ENCODE measurements at regions not wholly inside any gene's neighbourhood (a gene's known extent, or its start where the extent isn't known, plus 50 kb on each side); places are given as distances from the start of the nearest gene placed in this dataset.
A peak's percentile ranks its signal among the peaks of the same experiment; 100 is the strongest.

- no peak for FAIRE-seq
- peak; percentile 30 for TF ChIP-seq CTCF (IDR thresholded peaks at IDR 0.05; ENCODE audit: insufficient read depth, missing control alignments)
- no peak for DNase-seq (ENCODE audit: insufficient read length, low spot score)
These were observed 182.7 kb upstream of the GLI2 start for GRCh38 chr2:120552800-120553481.

GRCh38 chr2:120554625-120555032, 181.0 kb upstream of the GLI2 start:
- DNase-seq (ENCODE audit: insufficient read length, low spot score) (no peak), FAIRE-seq (no peak)
- TF ChIP-seq CTCF (IDR thresholded peaks at IDR 0.05; ENCODE audit: insufficient read depth, missing control alignments) = no peak

- TF ChIP-seq CTCF (IDR thresholded peaks at IDR 0.05; ENCODE audit: insufficient read depth, missing control alignments) = no peak
- FAIRE-seq = no peak
- DNase-seq (ENCODE audit: insufficient read length, low spot score) = no peak
These were observed 180.6 kb upstream of the GLI2 start for GRCh38 chr2:120555092-120555491.

GRCh38 chr2:120556911-120557310, 178.8 kb upstream of the GLI2 start:
- DNase-seq (ENCODE audit: insufficient read length, low spot score) (no peak), FAIRE-seq (no peak)
- TF ChIP-seq CTCF (IDR thresholded peaks at IDR 0.05; ENCODE audit: insufficient read depth, missing control alignments) = no peak

GRCh38 chr2:120558847-120559246, 176.8 kb upstream of the GLI2 start:
- TF ChIP-seq CTCF (IDR thresholded peaks at IDR 0.05; ENCODE audit: insufficient read depth, missing control alignments) = no peak
- FAIRE-seq (no peak), DNase-seq (ENCODE audit: insufficient read length, low spot score) (no peak)

GRCh38 chr2:120559401-120559800, 176.3 kb upstream of the GLI2 start:
- DNase-seq (ENCODE audit: insufficient read length, low spot score) = no peak
- no peak for TF ChIP-seq CTCF (IDR thresholded peaks at IDR 0.05; ENCODE audit: insufficient read depth, missing control alignments)
- FAIRE-seq = no peak

- TF ChIP-seq CTCF (IDR thresholded peaks at IDR 0.05; ENCODE audit: insufficient read depth, missing control alignments) = no peak
- DNase-seq (ENCODE audit: insufficient read length, low spot score) = no peak
- FAIRE-seq = no peak
These were observed 175.3 kb upstream of the GLI2 start for GRCh38 chr2:120560330-120560729.
